Body of pancreas (tissue), 4 donors: ENCODE measurements at regions not wholly inside any gene's neighbourhood (a gene's known extent, or its start where the extent isn't known, plus 50 kb on each side); places are given as distances from the start of the nearest gene placed in this dataset.

Source experiments
- CTCF ChIP-seq, 7 experiments: fragments of 450-650 bp in 4 of 7; fragments of 200-600 bp in 3 of 7; sonication (generic) in 3 of 7; IDR thresholded peaks; one replicate each; pipeline ENCODE4 v1.5.1; 2016 to 2019; ENCODE audit warnings: antibody characterized with exemption in 7 of 7
- POLR2A ChIP-seq, 3 donors: fragments of 450-650 bp; IDR thresholded peaks; one replicate each; pipeline ENCODE4 v1.6.1; 2016; ENCODE audit warnings: antibody characterized with exemption in 3 of 3, mild to moderate bottlenecking in 2 of 3

GRCh38 chr6:11831653-11832052 lies 53.0 kb upstream of the ADTRP start:
- TF ChIP-seq POLR2A (IDR thresholded peaks at IDR 0.05) (no peak), CTCF (IDR thresholded peaks at IDR 0.05) (no peak)
